ENCODE measurements at regions not wholly inside any gene's neighbourhood (a gene's known extent, or its start where the extent isn't known, plus 50 kb on each side); places are given as distances from the start of the nearest gene placed in this dataset.

DNA sequence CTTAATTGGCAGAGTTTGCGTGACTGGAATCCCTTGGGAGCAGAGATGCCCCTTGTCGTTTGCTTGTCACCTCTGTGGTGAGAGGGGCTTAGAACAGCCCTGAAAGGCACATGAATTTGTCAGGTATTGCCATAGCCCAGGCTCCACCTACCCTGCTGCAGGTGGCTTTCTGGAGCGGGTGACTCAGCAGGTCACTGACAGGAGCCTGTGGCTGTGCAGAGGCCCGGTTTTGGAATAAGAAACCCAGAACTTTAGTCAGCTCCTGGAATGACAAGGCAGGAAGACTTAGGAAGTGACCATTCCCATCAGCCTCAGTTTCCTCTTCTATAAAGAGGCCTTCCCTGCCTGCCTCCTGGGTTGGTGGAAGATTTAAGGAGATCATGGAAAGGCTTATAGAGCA, 539.7 kb downstream of the INSC start:
- intact Hi-C loops (cut with DNase I) = loop anchor here (5.0 to 10.0 kb wide), 2 partner anchors 163 to 950 kb away; no protein-coding TSS in a partner anchor
- peaks cover 4 to 20% of the 10 kb centered on the region in 2 donors for H3K4me1 ChIP-seq (replicated peaks in 1 of 2)

DNA sequence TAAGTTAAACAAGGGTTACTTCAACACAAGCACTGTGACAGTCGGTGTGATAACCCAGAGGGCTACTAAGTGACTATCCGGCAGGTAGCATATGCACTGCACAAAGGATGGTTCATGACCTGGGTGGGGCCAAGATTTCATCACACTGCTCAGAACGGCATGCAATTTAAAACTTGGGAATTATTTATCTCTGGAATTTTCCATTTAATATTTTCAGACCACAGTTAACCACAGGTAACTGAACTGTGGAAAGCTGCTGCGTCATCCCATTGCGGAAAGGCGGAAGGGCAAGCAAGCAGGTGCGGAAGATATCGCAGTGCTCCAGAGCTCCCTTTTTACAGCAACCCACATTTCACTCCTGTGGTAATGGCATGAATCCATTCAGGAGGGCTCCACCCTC, 540.8 kb downstream of the INSC start:
- no peaks in the 10 kb centered on the region for H3K36me3 ChIP-seq (replicated peaks in 1 of 2)
- peaks cover 2 to 17% of the 10 kb centered on the region in 2 donors for H3K4me1 ChIP-seq (replicated peaks in 1 of 2)
- TF ChIP-seq CTCF (IDR thresholded peaks at IDR 0.05) (no peak), POLR2A (IDR thresholded peaks at IDR 0.05) (no peak)
- H3K27me3 ChIP-seq = no peaks in the 10 kb centered on the region
- WGBS, 4 donors = 82 to 89% (median 86%) methylated on average over 8 of the region's 8 CpGs
- no peak overlapping the region for H3K27ac ChIP-seq
- no peak for DNase-seq
- no peaks in the 10 kb centered on the region for H3K9me3 ChIP-seq (replicated peaks in 1 of 3)
- H3K4me3 ChIP-seq = no peak overlapping the region
- intact Hi-C loops (cut with DNase I) = loop anchor here in 1 of 2 donors (10.0 kb wide), 1 partner anchor 949 kb away; no protein-coding TSS in a partner anchor

More for the DNA sequence above, 539.7 kb downstream of the INSC start:
- H3K27me3 ChIP-seq = no peaks in the 10 kb centered on the region
- no peaks in the 10 kb centered on the region for H3K36me3 ChIP-seq (replicated peaks in 1 of 2)
- TF ChIP-seq CTCF (IDR thresholded peaks at IDR 0.05) (no peak), POLR2A (IDR thresholded peaks at IDR 0.05) (no peak)
- WGBS, 4 donors = 75 to 94% (median 76%) methylated on average over 2 to 4 of the region's 4 CpGs
- H3K27ac ChIP-seq = no peak overlapping the region
- no peak overlapping the region for H3K4me3 ChIP-seq
- DNase-seq = no peak
- no peaks in the 10 kb centered on the region for H3K9me3 ChIP-seq (replicated peaks in 1 of 3)

DNA sequence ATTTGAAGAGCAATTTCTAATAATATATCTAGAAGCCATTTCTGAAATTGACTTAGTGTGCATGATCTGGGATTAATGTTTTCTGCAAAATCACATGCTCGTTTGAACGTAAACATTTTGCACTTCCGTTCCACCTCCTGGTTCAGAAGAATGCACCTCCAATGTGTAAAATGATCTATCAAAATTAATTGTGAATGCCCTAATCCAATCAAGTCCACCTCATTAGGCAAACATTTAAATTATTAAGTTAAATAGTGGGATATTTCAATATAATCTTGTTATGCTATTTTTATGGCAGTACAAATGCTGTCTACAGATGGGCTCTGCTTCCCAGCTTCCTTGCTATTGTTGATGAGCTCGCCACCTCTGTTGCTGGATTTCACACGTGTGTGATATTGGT, 542.5 kb downstream of the INSC start:
- Histone ChIP-seq H3K27me3 (no peaks in the 10 kb centered on the region), H3K9me3 (replicated peaks in 1 of 3) (no peaks in the 10 kb centered on the region), H3K27ac (no peak overlapping the region), H3K4me3 (no peak overlapping the region), H3K4me1 (replicated peaks in 1 of 2) (peaks cover 0 to 3% of the 10 kb centered on the region in 2 donors), H3K36me3 (replicated peaks in 1 of 2) (no peaks in the 10 kb centered on the region)
- intact Hi-C loops (cut with DNase I) = loop anchor here in 1 of 2 donors (10.0 kb wide), 1 partner anchor 948 kb away; no protein-coding TSS in a partner anchor
- 89 to 94% (median 91%) methylated on average over 5 of the region's 5 CpGs for WGBS, 4 donors
- no peak for DNase-seq
- TF ChIP-seq POLR2A (IDR thresholded peaks at IDR 0.05) (no peak), CTCF (IDR thresholded peaks at IDR 0.05) (no peak)

GRCh38 chr11:15660496-15660895, 545.8 kb downstream of the INSC start:
- no peaks in the 10 kb centered on the region for H3K36me3 ChIP-seq (replicated peaks in 1 of 2)
- no peak overlapping the region for H3K27ac ChIP-seq
- no peak overlapping the region for H3K4me3 ChIP-seq
- no peak for DNase-seq
- no peaks in the 10 kb centered on the region for H3K27me3 ChIP-seq
- TF ChIP-seq POLR2A (IDR thresholded peaks at IDR 0.05) = no peak
- TF ChIP-seq CTCF (IDR thresholded peaks at IDR 0.05) = no peak
- H3K4me1 ChIP-seq (replicated peaks in 1 of 2) = peaks cover 14 to 21% of the 10 kb centered on the region in 2 donors
- intact Hi-C loops (cut with DNase I) = no loop called here
- H3K9me3 ChIP-seq (replicated peaks in 1 of 3) = no peaks in the 10 kb centered on the region
- WGBS, 4 donors = 94 to 98% (median 98%) methylated on average over 2 to 3 of the region's 3 CpGs
